ENCODE measurements at regions not wholly inside any gene's neighbourhood (a gene's known extent, or its start where the extent isn't known, plus 50 kb on each side); places are given as distances from the start of the nearest gene placed in this dataset.

DNA sequence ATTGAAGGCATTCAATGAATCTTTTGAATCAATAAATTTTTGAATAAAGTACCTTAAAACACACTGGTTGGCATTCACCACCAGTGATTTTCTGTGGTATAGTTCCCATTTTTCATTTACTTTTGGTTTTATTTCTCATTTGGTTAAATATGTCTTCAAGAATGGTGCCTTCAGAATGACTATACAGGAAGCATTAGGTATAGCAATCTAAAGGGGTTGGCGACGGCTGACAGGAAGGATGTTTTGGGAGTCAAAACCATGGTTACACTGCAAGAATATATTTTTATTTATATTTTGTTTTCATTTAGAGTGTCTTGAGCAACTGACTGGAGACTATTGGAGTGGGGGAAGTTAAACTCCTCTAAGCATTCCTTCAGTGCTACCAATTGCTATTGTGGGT lies 235.7 kb downstream of the HTR1A start:
- POLR2A ChIA-PET: no interaction called here
- Mint-ChIP-seq H3K4me1 (ENCODE audit: insufficient read depth, unreplicated experiment) (no peaks in the 10 kb centered on the region), H3K9me3 (ENCODE audit: unreplicated experiment) (no peaks in the 10 kb centered on the region), H3K27me3 (ENCODE audit: insufficient read depth, unreplicated experiment) (no peaks in the 10 kb centered on the region), H3K4me3 (ENCODE audit: unreplicated experiment) (no peak overlapping the region), H3K27ac (ENCODE audit: low read depth, unreplicated experiment) (no peak overlapping the region), H3K36me3 (ENCODE audit: insufficient read depth, unreplicated experiment) (no peaks in the 10 kb centered on the region)
- no peak for DNase-seq (ENCODE audit: unreplicated experiment)
- intact Hi-C loops (cut with micrococcal nuclease): no loop called here
- no TSS peak for BruUV-seq (replicated peaks)
- CTCF ChIA-PET: no interaction called here
- TF ChIP-seq, protein P1, sequence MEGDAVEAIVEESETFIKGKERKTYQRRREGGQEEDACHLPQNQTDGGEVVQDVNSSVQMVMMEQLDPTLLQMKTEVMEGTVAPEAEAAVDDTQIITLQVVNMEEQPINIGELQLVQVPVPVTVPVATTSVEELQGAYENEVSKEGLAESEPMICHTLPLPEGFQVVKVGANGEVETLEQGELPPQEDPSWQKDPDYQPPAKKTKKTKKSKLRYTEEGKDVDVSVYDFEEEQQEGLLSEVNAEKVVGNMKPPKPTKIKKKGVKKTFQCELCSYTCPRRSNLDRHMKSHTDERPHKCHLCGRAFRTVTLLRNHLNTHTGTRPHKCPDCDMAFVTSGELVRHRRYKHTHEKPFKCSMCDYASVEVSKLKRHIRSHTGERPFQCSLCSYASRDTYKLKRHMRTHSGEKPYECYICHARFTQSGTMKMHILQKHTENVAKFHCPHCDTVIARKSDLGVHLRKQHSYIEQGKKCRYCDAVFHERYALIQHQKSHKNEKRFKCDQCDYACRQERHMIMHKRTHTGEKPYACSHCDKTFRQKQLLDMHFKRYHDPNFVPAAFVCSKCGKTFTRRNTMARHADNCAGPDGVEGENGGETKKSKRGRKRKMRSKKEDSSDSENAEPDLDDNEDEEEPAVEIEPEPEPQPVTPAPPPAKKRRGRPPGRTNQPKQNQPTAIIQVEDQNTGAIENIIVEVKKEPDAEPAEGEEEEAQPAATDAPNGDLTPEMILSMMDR (IDR thresholded peaks at IDR 0.05; ENCODE audit: unreplicated experiment): no peak

DNA sequence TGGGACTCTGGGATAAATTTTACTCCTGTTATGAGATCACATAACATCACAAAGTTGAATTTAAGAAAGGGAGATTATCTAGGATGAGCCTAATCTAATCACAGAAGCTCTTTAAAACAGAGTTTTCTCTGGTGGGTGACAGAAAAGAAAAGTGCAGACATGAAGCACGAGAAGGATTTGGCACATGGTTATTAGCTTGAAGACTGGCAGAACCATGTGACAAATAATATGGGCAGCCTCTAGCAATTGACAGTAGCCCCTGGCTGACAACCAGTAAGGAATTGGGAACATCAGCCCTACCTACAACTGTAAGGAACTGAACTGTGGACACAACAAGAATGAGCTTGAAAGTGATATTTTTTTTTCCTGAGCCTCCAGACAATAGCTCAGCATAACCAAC lies 243.1 kb downstream of the HTR1A start:
- BruUV-seq (replicated peaks): no TSS peak
- TF ChIP-seq, protein P1 (IDR thresholded peaks at IDR 0.05; ENCODE audit: unreplicated experiment): no peak
- Mint-ChIP-seq H3K4me1 (ENCODE audit: insufficient read depth, unreplicated experiment) (no peaks in the 10 kb centered on the region), H3K36me3 (ENCODE audit: insufficient read depth, unreplicated experiment) (no peaks in the 10 kb centered on the region), H3K27ac (ENCODE audit: low read depth, unreplicated experiment) (no peak overlapping the region), H3K4me3 (ENCODE audit: unreplicated experiment) (no peak overlapping the region), H3K9me3 (ENCODE audit: unreplicated experiment) (no peaks in the 10 kb centered on the region), H3K27me3 (ENCODE audit: insufficient read depth, unreplicated experiment) (no peaks in the 10 kb centered on the region)
- intact Hi-C loops (cut with micrococcal nuclease): no loop called here
- POLR2A ChIA-PET: no interaction called here
- CTCF ChIA-PET: interaction anchor here (0.6 to 1.4 kb wide), 3 partner anchors 318 to 1260 kb away, joined by 3 to 7 read pairs (median 3); no protein-coding TSS in a partner anchor
- DNase-seq (ENCODE audit: unreplicated experiment): no peak

DNA sequence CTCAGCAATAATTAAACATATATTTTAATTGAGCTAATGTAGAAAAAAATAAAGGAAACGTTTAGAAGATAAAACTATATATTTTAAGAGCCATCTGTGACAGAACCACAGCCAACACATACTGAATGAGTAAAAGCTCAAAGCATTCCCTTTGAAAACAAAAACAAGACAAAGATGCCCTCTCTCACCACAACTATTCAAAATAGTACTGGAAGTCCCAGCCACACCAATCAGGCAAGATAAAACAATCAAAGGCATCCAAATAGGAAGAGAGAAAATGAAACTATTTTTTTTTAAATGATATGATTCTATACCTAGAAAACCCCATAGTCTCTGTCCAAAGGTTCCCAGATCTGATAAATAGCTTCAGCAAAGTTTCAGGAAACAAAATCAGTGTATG lies 262.0 kb downstream of the HTR1A start:
- no peak overlapping the region for H3K4me3 Mint-ChIP-seq (ENCODE audit: unreplicated experiment)
- BruUV-seq (replicated peaks): no TSS peak
- intact Hi-C loops (cut with micrococcal nuclease): no loop called here
- CTCF ChIA-PET: no interaction called here
- POLR2A ChIA-PET: no interaction called here
- H3K27me3 Mint-ChIP-seq (ENCODE audit: insufficient read depth, unreplicated experiment): no peaks in the 10 kb centered on the region
- no peaks in the 10 kb centered on the region for H3K36me3 Mint-ChIP-seq (ENCODE audit: insufficient read depth, unreplicated experiment)
- peak overlapping the region; percentile 3 for H3K27ac Mint-ChIP-seq (ENCODE audit: low read depth, unreplicated experiment)
- TF ChIP-seq, protein P1 (IDR thresholded peaks at IDR 0.05; ENCODE audit: unreplicated experiment): no peak
- DNase-seq (ENCODE audit: unreplicated experiment): no peak
- peaks cover 4% of the 10 kb centered on the region for H3K4me1 Mint-ChIP-seq (ENCODE audit: insufficient read depth, unreplicated experiment)
- H3K9me3 Mint-ChIP-seq (ENCODE audit: unreplicated experiment): no peaks in the 10 kb centered on the region

DNA sequence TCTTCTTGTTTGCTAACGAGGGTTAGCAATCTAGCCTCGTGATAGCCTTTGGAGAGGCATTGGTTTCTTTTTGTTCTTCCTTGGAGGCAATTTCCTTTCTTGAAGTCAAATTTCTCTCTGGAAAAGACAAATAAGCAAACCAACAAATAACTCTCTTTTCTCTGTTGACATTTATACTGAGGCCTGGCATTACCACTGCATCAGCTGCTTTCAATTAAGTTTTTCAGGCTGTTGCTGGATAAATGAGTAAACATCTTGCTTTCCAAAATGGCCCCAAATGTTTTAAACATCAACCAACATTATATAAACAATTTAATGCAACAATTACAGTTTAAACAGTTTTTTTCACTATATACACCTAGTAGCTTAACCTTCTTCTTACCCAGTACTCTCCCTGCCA lies 264.4 kb downstream of the HTR1A start:
- no TSS peak for BruUV-seq (replicated peaks)
- POLR2A ChIA-PET: no interaction called here
- Mint-ChIP-seq H3K4me3 (ENCODE audit: unreplicated experiment) (no peak overlapping the region), H3K4me1 (ENCODE audit: insufficient read depth, unreplicated experiment) (peaks cover 4% of the 10 kb centered on the region), H3K27ac (ENCODE audit: low read depth, unreplicated experiment) (no peak overlapping the region), H3K9me3 (ENCODE audit: unreplicated experiment) (no peaks in the 10 kb centered on the region), H3K36me3 (ENCODE audit: insufficient read depth, unreplicated experiment) (no peaks in the 10 kb centered on the region), H3K27me3 (ENCODE audit: insufficient read depth, unreplicated experiment) (no peaks in the 10 kb centered on the region)
- intact Hi-C loops (cut with micrococcal nuclease): no loop called here
- DNase-seq (ENCODE audit: unreplicated experiment): no peak
- CTCF ChIA-PET: no interaction called here
- TF ChIP-seq, protein P1 (IDR thresholded peaks at IDR 0.05; ENCODE audit: unreplicated experiment): no peak

Measured in MCF 10A (cell line).